SK-N-SH (cell line): ENCODE measurements at regions not wholly inside any gene's neighbourhood (a gene's known extent, or its start where the extent isn't known, plus 50 kb on each side); places are given as distances from the start of the nearest gene placed in this dataset.

Source experiments
- CTCF ChIA-PET: fragments of 300-600, 350-600 bp; formaldehyde crosslinking; extraction: SDS; loops from one replicate; lab custom pipeline; 2021; lab: Yijun Ruan, JAX
- POLR2A ChIA-PET: fragments of 350-600 bp; sonication (Branson Sonifier 250); formaldehyde crosslinking; extraction: SDS; loops from one replicate; lab custom pipeline; 2020; ENCODE audit warnings: antibody characterized with exemption, inconsistent platforms; lab: Yijun Ruan, JAX
- DNase-seq: peaks from one replicate; pipeline ENCODE4 v3.0.0; 2012
- H2AFZ ChIP-seq: fragments of 200-600 bp; sonication (generic); 2 replicates; pipeline ENCODE4 v1.8.1; 2016; ENCODE audit warnings: antibody characterized with exemption, mild to moderate bottlenecking, low read depth
- H3F3A ChIP-seq: fragments of 200-600 bp; sonication (generic); replicated peaks from 2 replicates; pipeline ENCODE3; 2016; ENCODE audit warnings: antibody characterized with exemption, mild to moderate bottlenecking; ENCODE audit not compliant: insufficient read depth
- H3K27ac ChIP-seq, 2 experiments: fragments of 200-500 bp in 1 of 2; fragments of 200-600 bp in 1 of 2; sonication (Bioruptor generic) in 1 of 2; sonication (generic), shearing (Covaris generic) in 1 of 2; 2 replicates each; pipeline versions ENCODE4 v1.5.1 to v1.6.1; 2014 to 2016; ENCODE audit warnings: low read depth in 2 of 2, inconsistent platforms in 1 of 2, low read length in 1 of 2, mild to moderate bottlenecking in 1 of 2, mixed read lengths in 1 of 2
- H3K27me3 ChIP-seq: fragments of 200-600 bp; sonication (generic), shearing (Covaris generic); 2 replicates; pipeline ENCODE4 v1.6.1; 2016; ENCODE audit warnings: mixed run types; ENCODE audit not compliant: insufficient read depth
- H3K36me3 ChIP-seq, 2 experiments: fragments of 200-500 bp in 1 of 2; fragments of 200-600 bp in 1 of 2; sonication (Bioruptor generic) in 1 of 2; sonication (generic) in 1 of 2; replicated peaks in 1 of 2; 2 replicates each; pipeline versions ENCODE3 to v1.5.1; 2014 to 2016; ENCODE audit warnings: low read length in 1 of 2, mild to moderate bottlenecking in 1 of 2; ENCODE audit not compliant: insufficient read depth in 2 of 2, control insufficient read depth in 1 of 2
- H3K4me1 ChIP-seq, 2 experiments: fragments of 200-500 bp in 1 of 2; fragments of 200-600 bp in 1 of 2; sonication (Bioruptor generic) in 1 of 2; sonication (generic), shearing (Covaris generic) in 1 of 2; 2 replicates each; pipeline versions ENCODE4 v1.5.1 to v1.6.1; 2014 to 2016; ENCODE audit warnings: low read depth in 1 of 2, low read length in 1 of 2, mixed run types in 1 of 2; ENCODE audit not compliant: insufficient read depth in 2 of 2, control insufficient read depth in 1 of 2
- H3K4me2 ChIP-seq: fragments of 200-600 bp; sonication (generic), shearing (Covaris generic); 2 replicates; pipeline ENCODE4 v1.6.1; 2017; ENCODE audit warnings: mixed run types
- H3K4me3 ChIP-seq, 2 experiments: fragments of 200-500 bp in 1 of 2; fragments of 200-600 bp in 1 of 2; sonication (Bioruptor generic) in 1 of 2; sonication (generic), shearing (Covaris generic) in 1 of 2; 2 replicates each; pipeline versions ENCODE4 v1.5.1 to v1.8.1; 2014 to 2016; ENCODE audit warnings: low read depth in 2 of 2, inconsistent platforms in 1 of 2, low read length in 1 of 2, mild to moderate bottlenecking in 1 of 2, mixed read lengths in 1 of 2, moderate library complexity in 1 of 2
- H3K79me2 ChIP-seq: fragments of 200-600 bp; sonication (generic); 2 replicates; pipeline ENCODE4 v1.8.1; 2017; ENCODE audit warnings: mild to moderate bottlenecking; ENCODE audit not compliant: insufficient read depth
- H3K9ac ChIP-seq: fragments of 200-600 bp; sonication (generic); 2 replicates; pipeline ENCODE4 v1.6.1; 2017; ENCODE audit warnings: mixed run types
- H3K9me2 ChIP-seq: fragments of 200-600 bp; sonication (generic); 2 replicates; pipeline ENCODE4 v1.6.1; 2017; ENCODE audit warnings: mixed run types
- H3K9me3 ChIP-seq: fragments of 200-600 bp; sonication (generic); 2 replicates; pipeline ENCODE4 v1.6.1; 2017; ENCODE audit warnings: mixed run types, mild to moderate bottlenecking, moderate library complexity
- H4K20me1 ChIP-seq: fragments of 200-600 bp; sonication (generic); 2 replicates; pipeline ENCODE4 v1.6.1; 2017; ENCODE audit warnings: mild to moderate bottlenecking, mixed run types; ENCODE audit not compliant: insufficient read depth
- CHD2 ChIP-seq: fragments of 150-350 bp; IDR thresholded peaks from 2 replicates; pipeline ENCODE4 v1.6.1; 2018; ENCODE audit warnings: low read length; ENCODE audit not compliant: partially characterized antibody
- EP300 ChIP-seq, 2 experiments: IDR thresholded peaks; 2 replicates each; pipeline versions ENCODE4 v1.4.0 to v1.6.1; 2012; ENCODE audit warnings: borderline replicate concordance in 1 of 2, low read depth in 1 of 2, low read length in 1 of 2
- FOXJ3 ChIP-seq: sonication (generic); formaldehyde crosslinking; IDR thresholded peaks from 2 replicates; pipeline ENCODE4 v1.5.1; 2020; ENCODE audit warnings: mild to moderate bottlenecking, missing genetic modification reagents
- GATA2 ChIP-seq: sonication (generic); formaldehyde crosslinking; IDR thresholded peaks from 2 replicates; pipeline ENCODE4 v1.5.0; 2020; ENCODE audit warnings: mild to moderate bottlenecking, missing genetic modification reagents
- JUND ChIP-seq: IDR thresholded peaks from 2 replicates; pipeline ENCODE4 v1.4.0; 2012
- MXI1 ChIP-seq: IDR thresholded peaks from 2 replicates; pipeline ENCODE4 v1.6.1; 2012; ENCODE audit warnings: mild to moderate bottlenecking, low read depth, low read length, improper control_type of control experiment
- NFIC ChIP-seq: IDR thresholded peaks from 2 replicates; pipeline ENCODE4 v1.4.0; 2012; ENCODE audit warnings: borderline replicate concordance
- NRF1 ChIP-seq: IDR thresholded peaks from 2 replicates; pipeline ENCODE4 v1.6.1; 2012; ENCODE audit warnings: low read depth, mild to moderate bottlenecking, low read length
- POLR2AphosphoS5 ChIP-seq: IDR thresholded peaks from 2 replicates; pipeline ENCODE4 v1.6.1; 2012; ENCODE audit warnings: low read depth, low read length
- RAD21 ChIP-seq: IDR thresholded peaks from 2 replicates; pipeline ENCODE4 v1.6.1; 2012; ENCODE audit warnings: mild to moderate bottlenecking, low read length
- RFX5 ChIP-seq: IDR thresholded peaks from 2 replicates; pipeline ENCODE4 v1.6.1; 2012; ENCODE audit warnings: mild to moderate bottlenecking, improper control_type of control experiment, low read length
- TAF1 ChIP-seq: IDR thresholded peaks from 2 replicates; pipeline ENCODE4 v1.6.1; 2012; ENCODE audit warnings: low read depth, mild to moderate bottlenecking, low read length, moderate library complexity, borderline replicate concordance
- YY1 ChIP-seq: IDR thresholded peaks from 2 replicates; pipeline ENCODE4 v1.4.0; 2012; ENCODE audit warnings: low read depth, mild to moderate bottlenecking
- WGBS: methylation state at CpG from one replicate; pipeline ENCODE4 v1.1.6; 2017; ENCODE audit warnings: low lambda C conversion rate; 5-methylcytosine and 5-hydroxymethylcytosine counted together
- TF ChIP-seq, protein P1 (sequence below): fragments of 150-350 bp; IDR thresholded peaks from 2 replicates; pipeline ENCODE4 v1.6.1; 2016; ENCODE audit warnings: mild to moderate bottlenecking, low read depth, low read length
- TF ChIP-seq, protein P2 (sequence below): fragments of 150-350 bp; IDR thresholded peaks from 2 replicates; pipeline ENCODE4 v1.6.1; 2017; ENCODE audit warnings: antibody characterized with exemption, low read length, low read depth, borderline replicate concordance
- TF ChIP-seq, protein P3 (sequence below): IDR thresholded peaks from 2 replicates; pipeline ENCODE4; 2012
- TF ChIP-seq, protein P4 (sequence below): IDR thresholded peaks from 2 replicates; pipeline ENCODE4 v1.6.1; 2012; ENCODE audit warnings: mild to moderate bottlenecking, low read depth, low read length, moderate library complexity
- TF ChIP-seq, protein P5 (sequence below): IDR thresholded peaks from 2 replicates; pipeline ENCODE4 v1.4.0; 2012; ENCODE audit warnings: low read depth, borderline replicate concordance

DNA sequence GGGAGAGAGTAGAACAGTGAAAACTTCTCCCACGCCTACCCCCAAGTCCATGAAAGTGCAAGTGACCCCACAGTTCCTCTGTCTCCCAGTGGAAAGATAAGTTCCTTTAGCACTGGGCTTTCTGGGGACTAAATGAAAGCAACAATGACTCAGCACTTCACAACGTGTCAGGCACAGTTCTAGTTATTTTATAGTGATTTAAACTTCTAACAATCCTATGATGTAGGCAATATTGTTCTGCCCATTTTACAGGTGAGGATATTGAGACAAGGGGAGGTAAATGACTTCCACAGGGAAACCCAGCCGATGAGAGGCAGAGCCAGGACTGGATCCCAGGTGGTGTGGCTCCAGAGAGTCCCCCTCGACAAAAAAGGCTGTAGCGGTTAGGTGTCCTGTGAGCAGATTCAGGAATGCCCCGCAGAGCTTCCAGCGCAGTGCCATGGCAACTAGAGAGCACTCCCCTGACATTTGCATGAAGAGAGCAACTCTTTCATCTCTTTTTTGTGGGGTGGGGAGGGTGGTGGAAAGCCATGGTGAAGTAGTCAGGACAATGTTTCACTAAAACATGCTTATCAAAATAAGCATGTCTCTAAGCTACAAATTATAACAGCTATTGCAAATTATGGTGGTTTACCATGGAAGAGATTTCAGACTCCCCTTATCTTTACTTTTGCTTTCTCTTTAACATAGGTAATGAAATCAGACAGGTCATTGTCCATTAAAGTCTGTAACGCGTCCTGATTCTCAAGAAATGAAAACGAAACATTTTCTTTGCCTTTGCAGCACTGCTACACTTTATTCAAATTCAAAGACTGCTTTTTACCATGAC lies 62.1 kb downstream of the NR2F2 start (continued):
- TF ChIP-seq, protein P1, sequence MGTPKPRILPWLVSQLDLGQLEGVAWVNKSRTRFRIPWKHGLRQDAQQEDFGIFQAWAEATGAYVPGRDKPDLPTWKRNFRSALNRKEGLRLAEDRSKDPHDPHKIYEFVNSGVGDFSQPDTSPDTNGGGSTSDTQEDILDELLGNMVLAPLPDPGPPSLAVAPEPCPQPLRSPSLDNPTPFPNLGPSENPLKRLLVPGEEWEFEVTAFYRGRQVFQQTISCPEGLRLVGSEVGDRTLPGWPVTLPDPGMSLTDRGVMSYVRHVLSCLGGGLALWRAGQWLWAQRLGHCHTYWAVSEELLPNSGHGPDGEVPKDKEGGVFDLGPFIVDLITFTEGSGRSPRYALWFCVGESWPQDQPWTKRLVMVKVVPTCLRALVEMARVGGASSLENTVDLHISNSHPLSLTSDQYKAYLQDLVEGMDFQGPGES = no peak
- no peak for TF ChIP-seq YY1
- TF ChIP-seq, all 33 proteins: peak for 0

DNA sequence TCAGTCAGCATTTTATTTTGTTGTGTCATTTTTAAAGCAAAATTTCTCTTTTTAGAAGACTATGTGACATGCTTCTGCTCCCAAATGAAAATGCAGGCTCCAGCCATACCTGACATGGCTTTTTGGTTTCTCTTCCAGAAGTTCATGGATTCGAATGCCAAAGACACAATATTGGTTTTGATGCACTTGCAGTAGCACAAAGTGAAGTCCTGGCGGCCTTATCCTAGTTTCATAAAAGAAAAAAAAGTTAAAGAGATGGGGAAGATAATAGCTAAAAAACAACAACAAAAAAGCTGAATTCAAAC lies 62.7 kb downstream of the NR2F2 start:
- no peak for DNase-seq
- TF ChIP-seq NRF1 (no peak), NFIC (no peak), TAF1 (no peak), CHD2 (no peak), RFX5 (no peak), FOXJ3 (CRISPR knock-in tag) (no peak), JUND (no peak), YY1 (no peak), MXI1 (no peak), GATA2 (no peak), RAD21 (no peak), EP300 (IDR thresholded peaks at IDR 0.05; ENCODE audit: borderline replicate concordance in 1 of 2, low read depth in 1 of 2, low read length in 1 of 2) (no peak), POLR2AphosphoS5 (no peak)
- TF ChIP-seq, protein P2, sequence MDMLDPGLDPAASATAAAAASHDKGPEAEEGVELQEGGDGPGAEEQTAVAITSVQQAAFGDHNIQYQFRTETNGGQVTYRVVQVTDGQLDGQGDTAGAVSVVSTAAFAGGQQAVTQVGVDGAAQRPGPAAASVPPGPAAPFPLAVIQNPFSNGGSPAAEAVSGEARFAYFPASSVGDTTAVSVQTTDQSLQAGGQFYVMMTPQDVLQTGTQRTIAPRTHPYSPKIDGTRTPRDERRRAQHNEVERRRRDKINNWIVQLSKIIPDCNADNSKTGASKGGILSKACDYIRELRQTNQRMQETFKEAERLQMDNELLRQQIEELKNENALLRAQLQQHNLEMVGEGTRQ = no peak
- TF ChIP-seq, protein P3, sequence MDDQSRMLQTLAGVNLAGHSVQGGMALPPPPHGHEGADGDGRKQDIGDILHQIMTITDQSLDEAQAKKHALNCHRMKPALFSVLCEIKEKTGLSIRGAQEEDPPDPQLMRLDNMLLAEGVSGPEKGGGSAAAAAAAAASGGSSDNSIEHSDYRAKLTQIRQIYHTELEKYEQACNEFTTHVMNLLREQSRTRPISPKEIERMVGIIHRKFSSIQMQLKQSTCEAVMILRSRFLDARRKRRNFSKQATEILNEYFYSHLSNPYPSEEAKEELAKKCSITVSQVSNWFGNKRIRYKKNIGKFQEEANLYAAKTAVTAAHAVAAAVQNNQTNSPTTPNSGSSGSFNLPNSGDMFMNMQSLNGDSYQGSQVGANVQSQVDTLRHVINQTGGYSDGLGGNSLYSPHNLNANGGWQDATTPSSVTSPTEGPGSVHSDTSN = no peak
- TF ChIP-seq, protein P1 = no peak
- TF ChIP-seq, protein P4, sequence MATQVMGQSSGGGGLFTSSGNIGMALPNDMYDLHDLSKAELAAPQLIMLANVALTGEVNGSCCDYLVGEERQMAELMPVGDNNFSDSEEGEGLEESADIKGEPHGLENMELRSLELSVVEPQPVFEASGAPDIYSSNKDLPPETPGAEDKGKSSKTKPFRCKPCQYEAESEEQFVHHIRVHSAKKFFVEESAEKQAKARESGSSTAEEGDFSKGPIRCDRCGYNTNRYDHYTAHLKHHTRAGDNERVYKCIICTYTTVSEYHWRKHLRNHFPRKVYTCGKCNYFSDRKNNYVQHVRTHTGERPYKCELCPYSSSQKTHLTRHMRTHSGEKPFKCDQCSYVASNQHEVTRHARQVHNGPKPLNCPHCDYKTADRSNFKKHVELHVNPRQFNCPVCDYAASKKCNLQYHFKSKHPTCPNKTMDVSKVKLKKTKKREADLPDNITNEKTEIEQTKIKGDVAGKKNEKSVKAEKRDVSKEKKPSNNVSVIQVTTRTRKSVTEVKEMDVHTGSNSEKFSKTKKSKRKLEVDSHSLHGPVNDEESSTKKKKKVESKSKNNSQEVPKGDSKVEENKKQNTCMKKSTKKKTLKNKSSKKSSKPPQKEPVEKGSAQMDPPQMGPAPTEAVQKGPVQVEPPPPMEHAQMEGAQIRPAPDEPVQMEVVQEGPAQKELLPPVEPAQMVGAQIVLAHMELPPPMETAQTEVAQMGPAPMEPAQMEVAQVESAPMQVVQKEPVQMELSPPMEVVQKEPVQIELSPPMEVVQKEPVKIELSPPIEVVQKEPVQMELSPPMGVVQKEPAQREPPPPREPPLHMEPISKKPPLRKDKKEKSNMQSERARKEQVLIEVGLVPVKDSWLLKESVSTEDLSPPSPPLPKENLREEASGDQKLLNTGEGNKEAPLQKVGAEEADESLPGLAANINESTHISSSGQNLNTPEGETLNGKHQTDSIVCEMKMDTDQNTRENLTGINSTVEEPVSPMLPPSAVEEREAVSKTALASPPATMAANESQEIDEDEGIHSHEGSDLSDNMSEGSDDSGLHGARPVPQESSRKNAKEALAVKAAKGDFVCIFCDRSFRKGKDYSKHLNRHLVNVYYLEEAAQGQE = no peak
- TF ChIP-seq, protein P5, sequence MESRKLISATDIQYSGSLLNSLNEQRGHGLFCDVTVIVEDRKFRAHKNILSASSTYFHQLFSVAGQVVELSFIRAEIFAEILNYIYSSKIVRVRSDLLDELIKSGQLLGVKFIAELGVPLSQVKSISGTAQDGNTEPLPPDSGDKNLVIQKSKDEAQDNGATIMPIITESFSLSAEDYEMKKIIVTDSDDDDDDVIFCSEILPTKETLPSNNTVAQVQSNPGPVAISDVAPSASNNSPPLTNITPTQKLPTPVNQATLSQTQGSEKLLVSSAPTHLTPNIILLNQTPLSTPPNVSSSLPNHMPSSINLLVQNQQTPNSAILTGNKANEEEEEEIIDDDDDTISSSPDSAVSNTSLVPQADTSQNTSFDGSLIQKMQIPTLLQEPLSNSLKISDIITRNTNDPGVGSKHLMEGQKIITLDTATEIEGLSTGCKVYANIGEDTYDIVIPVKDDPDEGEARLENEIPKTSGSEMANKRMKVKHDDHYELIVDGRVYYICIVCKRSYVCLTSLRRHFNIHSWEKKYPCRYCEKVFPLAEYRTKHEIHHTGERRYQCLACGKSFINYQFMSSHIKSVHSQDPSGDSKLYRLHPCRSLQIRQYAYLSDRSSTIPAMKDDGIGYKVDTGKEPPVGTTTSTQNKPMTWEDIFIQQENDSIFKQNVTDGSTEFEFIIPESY = no peak
- H3K36me3 ChIP-seq = no peaks in the 10 kb centered on the region

More for the DNA sequence above, 62.7 kb downstream of the NR2F2 start:
- Histone ChIP-seq H3K4me3 (no peak overlapping the region), H3K27ac (no peak overlapping the region), H3K9ac (no peak overlapping the region), H3K27me3 (no peaks in the 10 kb centered on the region), H3K4me2 (peak overlapping the region; percentile 24; the same call in 1 of the 2 replicates), H3K9me2 (no peaks in the 10 kb centered on the region), H2AFZ (no peak overlapping the region; the same call in 1 of the 2 replicates), H3K4me1 (no peaks in the 10 kb centered on the region; a peak in 1 of 4 replicates), H3F3A (no peaks in the 10 kb centered on the region), H4K20me1 (no peaks in the 10 kb centered on the region), H3K79me2 (no peaks in the 10 kb centered on the region), H3K9me3 (no peaks in the 10 kb centered on the region)
- ChIA-PET CTCF (no interaction called here), POLR2A (no interaction called here)
- 8% methylated on average over 2 of the region's 2 CpGs for WGBS
